Retinal pigment epithelial cell (primary cell): ENCODE measurements at regions not wholly inside any gene's neighbourhood (a gene's known extent, or its start where the extent isn't known, plus 50 kb on each side); places are given as distances from the start of the nearest gene placed in this dataset.

Source experiments
- DNase-seq: peaks from one replicate; pipeline ENCODE4 v3.0.0-alpha.2; 2010; ENCODE audit warnings: low read depth
- H3K4me3 ChIP-seq: 2 replicates; pipeline ENCODE4 v1.5.1; 2011; ENCODE audit warnings: mild to moderate bottlenecking, low read length, control low read depth, moderate library complexity
- CTCF ChIP-seq: conservative IDR thresholded peaks from 2 replicates; pipeline ENCODE4 v1.5.1; 2011; ENCODE audit warnings: low read depth, low read length, control low read depth, inconsistent platforms

DNA sequence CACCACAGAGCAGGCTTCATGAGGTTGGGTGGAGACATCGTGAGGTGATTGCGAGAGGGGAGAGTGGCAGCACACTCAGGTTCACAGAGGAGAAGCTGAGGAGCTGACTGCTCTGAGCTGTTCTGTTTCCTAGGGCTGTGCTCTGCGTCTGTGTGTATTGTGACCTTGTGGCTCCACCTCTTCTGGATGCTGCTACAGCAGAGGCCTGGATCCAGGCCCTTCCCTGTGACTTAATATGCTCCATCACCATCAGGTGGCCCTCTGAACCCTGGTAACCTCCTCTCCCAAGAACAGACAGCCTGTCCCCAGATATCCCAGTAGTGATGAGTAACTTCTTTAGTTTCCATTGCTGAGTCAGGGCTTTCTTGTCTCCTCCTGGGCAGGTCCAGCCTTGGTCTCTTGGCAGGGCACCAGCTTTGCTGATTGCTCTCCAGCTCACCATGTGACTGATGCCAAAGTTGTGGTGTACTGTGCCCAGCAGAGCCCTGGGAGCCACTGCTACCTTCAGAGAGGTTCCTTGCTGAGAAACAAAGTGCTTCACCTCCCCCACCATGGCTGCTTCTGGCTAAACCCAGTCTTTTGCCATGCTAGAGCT, 212.8 kb upstream of the CHD1 start:
- no peak for DNase-seq
- no peak overlapping the region for H3K4me3 ChIP-seq
- no peak for TF ChIP-seq CTCF

DNA sequence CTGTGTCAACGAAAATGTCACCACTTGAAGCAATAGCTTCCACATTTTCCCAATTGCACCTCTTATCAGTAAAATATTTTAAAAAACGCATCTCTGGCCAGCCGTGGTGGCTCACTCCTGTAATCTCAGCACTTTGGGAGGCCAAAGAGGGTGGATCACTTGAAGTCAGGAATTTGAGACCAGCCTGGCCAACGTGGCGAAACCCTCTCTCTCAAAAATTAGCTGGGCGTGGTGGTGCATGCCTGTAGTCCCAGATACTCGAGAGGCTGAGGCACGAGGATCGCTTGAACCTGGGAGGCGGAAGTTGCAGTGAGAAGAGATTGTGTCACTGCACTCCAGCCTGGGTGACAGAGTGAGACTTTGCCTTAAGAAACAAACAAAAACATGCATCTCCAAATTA, 210.1 kb upstream of the CHD1 start:
- no peak for TF ChIP-seq CTCF
- no peak for DNase-seq

DNA sequence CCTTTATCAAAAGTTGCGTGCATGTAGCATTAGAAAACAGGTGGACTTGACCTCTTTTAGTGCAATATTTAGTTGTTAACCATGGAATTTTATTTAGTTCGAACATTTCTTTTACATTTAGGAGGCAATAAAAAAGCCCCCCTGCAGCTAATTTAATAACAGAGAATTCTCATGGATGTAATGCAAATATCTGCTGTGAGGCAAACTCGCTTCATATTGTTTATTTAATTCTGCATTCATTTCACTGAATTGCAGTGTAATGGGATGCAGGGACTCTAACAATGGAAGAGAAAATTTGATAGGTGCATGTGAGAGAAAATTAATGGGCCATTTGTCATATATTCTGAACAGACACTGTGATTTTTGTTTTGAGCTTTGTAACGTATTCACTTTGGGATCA, 205.1 kb upstream of the CHD1 start:
- no peak for DNase-seq
- TF ChIP-seq CTCF: no peak
- H3K4me3 ChIP-seq: no peak overlapping the region

More for the DNA sequence above, 210.1 kb upstream of the CHD1 start:
- no peak overlapping the region for H3K4me3 ChIP-seq

DNA sequence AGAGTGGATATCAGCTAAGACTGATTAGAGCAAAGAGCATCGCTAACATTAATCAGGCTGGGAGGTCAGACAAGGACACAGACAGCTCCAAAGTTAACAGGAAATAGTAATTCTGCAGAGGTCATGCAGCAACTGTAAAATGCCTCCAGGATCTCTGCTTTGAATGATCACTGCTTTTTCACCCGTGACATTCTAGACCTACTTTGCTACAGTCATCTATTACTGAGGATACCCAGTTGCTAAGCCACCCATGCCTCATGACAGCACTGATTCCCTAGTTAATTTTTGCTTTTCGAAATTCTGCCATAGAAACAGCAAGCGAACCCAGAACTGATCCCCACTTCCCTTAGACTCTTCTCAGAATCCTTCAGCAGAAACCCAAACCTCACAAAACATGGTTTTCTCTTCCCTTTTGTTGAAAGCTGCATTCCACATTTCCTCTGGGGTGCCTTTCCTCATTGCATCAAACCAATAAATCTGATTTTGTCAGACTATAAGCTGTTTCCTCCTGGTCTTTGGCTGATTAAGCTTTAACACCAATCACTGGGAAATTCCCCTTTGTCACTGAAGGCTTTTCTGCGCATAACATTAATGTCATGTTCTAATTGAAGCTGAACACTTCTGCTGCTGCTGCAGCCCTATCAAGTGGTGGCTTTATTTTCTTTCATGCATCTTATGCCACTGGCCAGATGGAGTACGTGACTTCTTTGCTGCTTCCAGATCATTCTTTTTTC, 201.1 kb upstream of the CHD1 start:
- H3K4me3 ChIP-seq: no peak overlapping the region
- no peak for DNase-seq
- no peak for TF ChIP-seq CTCF

- DNase-seq: no peak
- H3K4me3 ChIP-seq: no peak overlapping the region
- no peak for TF ChIP-seq CTCF
Observed at GRCh38 chr5:99122976-99123375, 194.2 kb upstream of the CHD1 start.

DNA sequence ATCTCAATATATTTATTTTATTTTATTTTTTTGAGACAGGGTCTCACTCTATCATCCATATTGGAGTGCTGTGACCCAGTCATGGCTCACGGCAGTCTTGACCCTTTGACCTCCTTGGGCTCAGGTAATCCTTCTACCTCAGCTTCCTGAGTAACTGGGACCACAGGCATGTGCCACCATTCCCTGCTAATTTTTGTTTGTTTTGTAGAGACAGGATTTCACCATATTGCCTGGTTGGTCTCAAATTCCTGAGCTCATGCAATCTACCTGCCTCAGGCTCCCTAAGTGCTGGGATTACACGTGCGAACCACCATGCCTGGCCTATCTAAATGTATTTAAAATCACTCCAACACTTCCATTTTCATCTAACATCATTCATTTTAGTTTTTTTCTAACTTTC, 190.5 kb upstream of the CHD1 start:
- no peak for TF ChIP-seq CTCF
- DNase-seq: no peak
- no peak overlapping the region for H3K4me3 ChIP-seq

DNA sequence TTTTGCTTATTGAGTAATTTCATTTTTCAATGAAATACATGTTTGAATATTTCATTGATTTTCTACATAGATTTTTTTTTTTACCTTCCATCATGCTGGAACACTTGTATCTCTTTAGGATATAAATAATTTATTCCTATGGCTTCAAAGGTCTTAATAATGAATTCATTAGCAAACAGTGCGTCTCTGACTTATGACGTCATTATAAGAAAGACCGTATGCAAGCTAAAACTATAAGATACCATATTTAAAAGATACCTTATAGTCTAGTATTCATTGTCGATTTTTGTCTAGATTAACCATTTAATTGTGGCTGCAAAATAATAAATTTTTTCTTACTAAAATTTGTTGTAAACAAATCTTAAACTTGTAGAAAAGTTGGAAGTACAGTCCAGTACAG, 187.7 kb upstream of the CHD1 start:
- no peak overlapping the region for H3K4me3 ChIP-seq
- no peak for DNase-seq
- TF ChIP-seq CTCF: no peak
